ENCODE measurements at regions not wholly inside any gene's neighbourhood (a gene's known extent, or its start where the extent isn't known, plus 50 kb on each side); places are given as distances from the start of the nearest gene placed in this dataset.

GRCh38 chr5:82851471-82851870 is 225.7 kb downstream of the TMEM167A start:
- 82% methylated on average over 3 of the region's 3 CpGs for WGBS
- no peak for TF ChIP-seq FOXA2 (IDR thresholded peaks at IDR 0.05)
- no peak for TF ChIP-seq NR2F2 (IDR thresholded peaks at IDR 0.05)
- no peak for TF ChIP-seq HNF4A (conservative IDR thresholded peaks at IDR 0.05)
- TF ChIP-seq FOXA1 (IDR thresholded peaks at IDR 0.05) = no peak
- TF ChIP-seq REST (IDR thresholded peaks at IDR 0.05) = no peak
- TF ChIP-seq EGR1 (IDR thresholded peaks at IDR 0.05; ENCODE audit: low read depth in 2 of 2) = no peak
- no peak for TF ChIP-seq GABPA (IDR thresholded peaks at IDR 0.05 in 1 of 2, conservative IDR thresholded peaks at IDR 0.05 in 1 of 2)
- TF ChIP-seq YY1 (IDR thresholded peaks at IDR 0.05) = no peak
- TF ChIP-seq SP1 (IDR thresholded peaks at IDR 0.05) = no peak
- no peak for TF ChIP-seq RXRA (IDR thresholded peaks at IDR 0.05)
- no peak for TF ChIP-seq MAX (IDR thresholded peaks at IDR 0.05)
- no peak for TF ChIP-seq TAF1 (conservative IDR thresholded peaks at IDR 0.05)
- no peak for TF ChIP-seq JUND (IDR thresholded peaks at IDR 0.05)
- no peak for TF ChIP-seq HNF4G (IDR thresholded peaks at IDR 0.05)
- Histone ChIP-seq H3K9me3 (ENCODE audit: control insufficient read depth in 4 of 4, low read length in 3 of 4) (no peaks in the 10 kb centered on the region), H3K4me3 (ENCODE audit: low read depth in 1 of 3, low read length in 3 of 3) (no peak overlapping the region), H3K9ac (ENCODE audit: low read depth in 1 of 2, low read length in 2 of 2) (no peak overlapping the region), H3K27ac (ENCODE audit: low read depth in 1 of 2, low read length in 2 of 2) (no peak overlapping the region), H3K36me3 (ENCODE audit: control insufficient read depth in 4 of 4, insufficient read depth in 3 of 4, low read depth in 1 of 4, low read length in 3 of 4) (no peaks in the 10 kb centered on the region), H3K4me1 (ENCODE audit: control insufficient read depth in 4 of 4, insufficient read depth in 4 of 4, low read length in 3 of 4) (no peaks in the 10 kb centered on the region), H3K27me3 (ENCODE audit: control insufficient read depth in 4 of 4, insufficient read depth in 4 of 4, low read length in 3 of 4) (no peaks in the 10 kb centered on the region)
- DNase-seq (ENCODE audit: low spot score) = no peak

GRCh38 chr5:82850393-82850792 is 226.8 kb downstream of the TMEM167A start:
- no peak overlapping the region for H3K9ac ChIP-seq (ENCODE audit: low read depth in 1 of 2, low read length in 2 of 2)
- no peak for DNase-seq (ENCODE audit: low spot score)
- H3K27me3 ChIP-seq (ENCODE audit: control insufficient read depth in 4 of 4, insufficient read depth in 4 of 4, low read length in 3 of 4) = no peaks in the 10 kb centered on the region
- 93% methylated on average over 2 of the region's 2 CpGs for WGBS
- no peaks in the 10 kb centered on the region for H3K4me1 ChIP-seq (ENCODE audit: control insufficient read depth in 4 of 4, insufficient read depth in 4 of 4, low read length in 3 of 4)
- no peaks in the 10 kb centered on the region for H3K36me3 ChIP-seq (ENCODE audit: control insufficient read depth in 4 of 4, insufficient read depth in 3 of 4, low read depth in 1 of 4, low read length in 3 of 4)
- no peak for TF ChIP-seq CTCF (IDR thresholded peaks at IDR 0.05; ENCODE audit: low read depth, low read length, missing input control)
- TF ChIP-seq EGR1 (IDR thresholded peaks at IDR 0.05; ENCODE audit: low read depth in 2 of 2) = no peak
- no peak for TF ChIP-seq NR2F2 (IDR thresholded peaks at IDR 0.05)
- no peak for TF ChIP-seq MAX (IDR thresholded peaks at IDR 0.05)
- TF ChIP-seq GABPA (IDR thresholded peaks at IDR 0.05 in 1 of 2, conservative IDR thresholded peaks at IDR 0.05 in 1 of 2) = no peak
- no peak for TF ChIP-seq REST (IDR thresholded peaks at IDR 0.05)
- TF ChIP-seq YY1 (IDR thresholded peaks at IDR 0.05) = no peak
- no peak for TF ChIP-seq ZBTB33 (IDR thresholded peaks at IDR 0.05)
- TF ChIP-seq RXRA (IDR thresholded peaks at IDR 0.05) = no peak
- no peaks in the 10 kb centered on the region for H3K9me3 ChIP-seq (ENCODE audit: control insufficient read depth in 4 of 4, low read length in 3 of 4)
- no peak overlapping the region for H3K27ac ChIP-seq (ENCODE audit: low read depth in 1 of 2, low read length in 2 of 2)
- no peak overlapping the region for H3K4me3 ChIP-seq (ENCODE audit: low read depth in 1 of 3, low read length in 3 of 3)
